Embryonic facial prominence (tissue), 1 donor: ENCODE measurements at regions not wholly inside any gene's neighbourhood (a gene's known extent, or its start where the extent isn't known, plus 50 kb on each side); places are given as distances from the start of the nearest gene placed in this dataset.

ENCODE experiments used
- DNase-seq: peaks from one replicate; pipeline ENCODE4 v3.0.0-alpha.2; 2016; ENCODE audit errors: extremely low spot score

DNA sequence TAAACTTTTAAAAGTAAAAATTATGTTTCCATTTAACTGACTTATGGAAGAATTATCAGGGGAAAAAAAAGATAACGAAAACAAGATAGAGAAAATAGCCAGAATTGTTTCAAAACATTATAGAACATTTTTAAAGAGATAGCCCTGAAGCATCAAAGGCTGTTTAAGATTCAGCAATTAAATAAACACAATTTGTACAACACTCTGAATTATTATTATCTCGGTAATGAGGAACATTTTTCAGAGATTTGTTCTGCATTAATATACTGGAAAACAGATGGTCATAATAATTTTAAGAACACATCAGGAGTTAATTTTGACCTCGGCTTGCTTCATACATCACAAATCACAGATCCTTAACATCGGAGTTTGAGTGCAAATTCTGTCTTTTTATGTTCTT is 643.8 kb downstream of the SORCS1 start:
- no peak for DNase-seq

DNA sequence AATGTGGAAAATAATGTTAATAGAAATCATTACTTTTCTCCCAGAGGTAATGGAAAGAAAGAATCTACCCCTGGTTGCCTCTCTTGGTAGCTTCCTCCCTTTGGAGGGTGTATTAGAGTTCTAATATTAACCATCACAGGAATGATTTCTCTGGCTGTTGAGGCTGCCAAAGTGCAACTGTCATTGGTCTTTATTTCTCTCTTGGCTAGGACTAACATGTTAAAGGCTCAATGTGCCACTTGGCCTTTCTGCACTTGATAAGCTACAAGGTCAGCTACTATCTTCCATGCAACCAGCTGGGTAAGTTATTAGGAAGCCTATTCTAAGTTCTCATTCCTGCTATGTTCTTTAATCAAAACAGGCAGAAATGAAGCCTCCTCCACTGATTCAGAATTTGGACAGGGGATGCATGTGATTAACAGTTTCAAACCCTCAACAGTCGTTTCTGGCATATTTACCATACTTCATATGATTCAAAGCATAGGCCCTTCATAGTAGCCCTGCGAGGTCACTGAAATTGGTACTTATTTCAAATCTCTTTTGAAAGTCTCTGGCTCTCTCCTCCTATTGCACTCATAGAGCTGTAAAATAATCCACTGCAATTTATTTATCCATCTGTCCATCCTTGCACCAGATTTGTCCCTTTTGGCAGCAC is 645.0 kb downstream of the SORCS1 start:
- no peak for DNase-seq

DNA sequence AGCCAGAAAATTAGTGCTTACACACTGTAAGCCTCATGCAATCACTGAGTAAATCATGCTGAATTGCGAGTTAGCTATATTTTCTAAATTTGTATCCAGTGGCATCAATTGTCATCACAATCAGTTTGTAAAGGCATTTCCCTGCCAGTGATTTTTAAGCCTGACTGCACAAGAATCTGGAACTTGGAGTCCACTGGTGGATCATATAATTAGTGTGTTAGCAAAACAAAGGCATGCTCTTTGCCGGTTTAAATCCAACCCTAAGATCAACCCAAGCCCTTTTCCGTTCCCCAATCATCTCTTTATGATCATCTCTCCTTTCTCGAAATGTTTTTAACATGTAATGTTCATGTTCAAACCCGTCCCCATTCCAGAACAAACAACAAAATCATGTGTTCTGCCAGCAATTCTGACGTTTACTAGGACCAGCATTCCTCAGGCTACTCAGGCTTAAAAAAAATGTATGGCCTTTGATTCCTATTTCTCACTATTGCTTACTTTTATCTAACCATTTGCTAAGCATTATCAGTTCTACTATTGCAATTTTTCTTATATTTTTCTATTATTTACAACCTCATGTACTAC is 649.2 kb downstream of the SORCS1 start:
- DNase-seq, result peak; percentile 7

DNA sequence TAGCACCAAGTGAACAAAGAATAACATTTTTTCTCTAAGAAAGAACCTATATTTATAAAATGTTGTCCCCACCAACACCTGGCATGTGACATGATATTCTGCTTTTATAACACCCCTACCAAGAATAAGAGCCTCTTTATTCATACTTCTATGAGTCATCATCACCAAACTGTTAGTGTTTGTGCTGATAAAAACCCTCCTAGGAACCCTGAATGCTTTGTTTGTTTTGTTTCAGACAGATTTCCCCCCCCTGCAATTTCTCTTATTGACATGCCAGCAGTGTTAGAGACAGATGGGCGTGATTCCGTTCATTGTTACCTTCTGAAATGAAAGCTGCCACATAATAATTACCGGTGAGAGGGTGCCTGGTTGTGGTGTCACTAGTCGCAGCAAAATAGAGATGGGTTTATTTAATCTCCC is 651.1 kb downstream of the SORCS1 start:
- no peak for DNase-seq

DNA sequence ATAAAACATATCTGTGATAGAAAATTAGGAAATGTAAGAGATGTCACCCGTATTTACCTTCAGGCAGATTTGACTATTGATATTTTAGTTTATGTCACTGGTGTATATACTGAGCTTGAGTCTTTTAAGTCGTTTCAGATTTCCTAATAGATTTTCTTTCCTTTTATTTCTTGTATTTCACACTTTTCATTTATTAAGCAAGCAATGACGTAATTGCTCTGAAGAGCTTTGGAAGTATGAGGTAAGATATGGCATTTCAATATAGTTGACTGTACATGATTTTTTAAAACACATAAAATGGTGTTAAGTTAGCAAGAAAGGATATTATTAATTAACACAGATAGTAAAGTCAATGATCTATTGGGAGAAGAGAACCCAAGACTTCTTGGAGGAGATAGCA is 652.6 kb downstream of the SORCS1 start:
- DNase-seq, result no peak

DNA sequence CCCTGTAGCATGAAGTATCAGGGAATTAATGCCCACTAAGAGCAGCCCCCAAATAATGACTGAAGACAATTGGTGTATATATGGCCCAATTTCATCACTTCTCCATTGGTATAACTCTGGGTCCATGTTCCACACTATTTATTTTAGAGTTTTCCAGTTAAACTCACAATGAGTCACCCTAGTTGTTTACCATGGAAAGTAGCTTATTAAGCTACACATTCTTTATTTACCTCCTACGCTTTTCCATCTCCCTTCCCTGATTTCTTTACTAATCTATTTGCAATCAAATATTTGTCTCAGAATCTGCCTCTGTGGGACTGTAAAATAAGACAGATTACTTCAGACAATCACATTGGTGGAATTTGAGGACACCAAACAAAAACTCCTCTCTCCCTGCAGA is 655.6 kb downstream of the SORCS1 start:
- DNase-seq, result no peak

DNA sequence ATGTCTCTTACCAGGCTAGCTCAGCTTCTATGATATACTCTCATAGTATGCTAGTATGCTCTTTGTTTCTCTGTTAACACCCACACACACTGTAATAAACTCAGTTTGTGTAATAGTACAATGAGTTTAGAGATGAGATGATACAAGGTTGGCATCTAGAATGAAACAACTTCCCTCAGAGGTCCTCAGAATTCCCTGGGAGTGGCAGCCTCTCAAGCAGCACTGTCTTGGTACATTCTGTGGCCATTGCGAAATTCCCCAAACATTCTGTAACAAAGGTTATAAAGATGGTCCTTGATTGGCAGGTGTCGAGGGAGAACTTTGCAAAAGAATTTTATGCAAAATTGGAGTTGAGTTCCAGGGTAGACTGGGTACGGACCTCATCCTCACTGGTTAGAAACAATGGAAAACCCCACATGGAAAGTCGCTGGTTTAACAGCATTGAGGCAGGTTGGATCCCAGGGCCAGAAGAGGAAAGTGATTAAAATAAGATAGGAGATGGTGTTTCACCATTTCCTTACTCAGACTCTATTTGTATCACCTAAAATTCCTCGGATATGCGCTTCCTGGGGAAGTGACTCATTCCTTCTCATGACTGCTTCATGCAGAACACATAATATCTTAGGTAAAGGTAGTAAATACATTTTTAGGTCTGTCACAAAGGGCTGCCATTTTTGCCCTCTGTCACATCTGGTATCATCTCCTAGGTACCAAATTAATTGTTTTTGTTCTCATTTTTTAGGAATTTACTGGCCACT is 657.8 kb downstream of the SORCS1 start:
- DNase-seq, result no peak

DNA sequence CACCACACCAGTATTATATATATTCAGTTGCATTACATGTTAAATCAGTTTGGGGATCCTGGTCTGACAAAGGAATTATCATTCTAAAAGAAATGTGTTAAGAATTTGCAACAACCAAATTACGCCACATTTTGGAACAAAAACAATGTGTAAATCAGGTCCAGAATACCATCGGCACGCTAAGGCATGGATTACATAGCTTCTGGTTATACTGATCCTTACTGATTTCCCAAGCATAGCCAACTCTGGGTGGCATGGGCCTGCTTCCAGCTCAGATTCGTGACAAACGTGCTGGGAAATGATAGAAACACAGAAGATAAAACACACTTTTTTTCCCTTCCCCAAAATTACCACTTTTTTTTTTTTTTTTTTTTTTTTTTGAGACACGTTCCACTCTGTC is 660.0 kb downstream of the SORCS1 start:
- no peak for DNase-seq

DNA sequence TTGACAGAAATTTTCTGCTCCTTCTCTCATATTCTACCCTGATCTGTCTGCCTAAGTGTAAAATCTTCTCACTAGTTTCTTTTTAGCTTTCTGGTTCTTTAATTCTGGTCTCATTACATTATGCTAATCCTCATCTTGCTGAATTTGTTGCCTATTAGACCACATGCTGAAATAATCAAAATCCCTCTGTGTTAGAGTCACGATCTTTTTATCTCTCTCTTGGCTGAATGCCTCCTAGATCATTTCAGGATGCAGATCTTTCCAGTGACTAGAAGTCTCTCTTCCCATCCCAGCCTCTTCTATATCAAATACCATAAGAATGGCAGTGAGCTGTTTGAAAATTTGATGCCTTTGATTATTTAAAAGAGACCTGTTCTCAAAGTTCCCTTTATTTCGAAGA is 661.9 kb downstream of the SORCS1 start:
- no peak for DNase-seq

DNA sequence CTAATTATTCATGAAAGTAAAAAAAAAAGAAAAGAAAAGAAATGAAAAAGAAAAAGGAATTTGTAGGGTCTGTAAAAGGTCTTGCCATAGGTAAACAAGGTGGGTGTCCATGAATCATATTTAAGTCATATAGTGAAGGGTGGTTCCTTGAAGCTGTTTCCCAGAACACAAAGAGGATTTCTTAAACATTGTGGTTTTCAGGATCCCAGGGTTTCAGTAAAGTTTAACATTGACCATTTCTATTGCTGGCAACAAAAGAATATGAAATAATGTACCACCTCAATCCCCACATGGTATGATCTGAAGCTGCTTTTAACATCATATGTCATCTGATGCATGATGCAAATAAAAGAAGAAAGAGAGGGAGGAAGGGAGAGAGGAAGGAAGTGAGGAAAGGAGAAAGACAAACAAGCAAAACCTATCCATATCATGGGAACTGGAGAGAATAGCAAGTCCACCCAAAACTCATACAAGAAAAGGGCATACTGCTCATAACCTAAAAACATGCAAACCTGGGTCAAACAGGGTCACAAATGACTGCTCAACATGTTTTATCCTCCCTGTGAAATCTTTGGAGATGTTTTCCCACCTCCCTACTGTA is 663.5 kb downstream of the SORCS1 start:
- no peak for DNase-seq

DNA sequence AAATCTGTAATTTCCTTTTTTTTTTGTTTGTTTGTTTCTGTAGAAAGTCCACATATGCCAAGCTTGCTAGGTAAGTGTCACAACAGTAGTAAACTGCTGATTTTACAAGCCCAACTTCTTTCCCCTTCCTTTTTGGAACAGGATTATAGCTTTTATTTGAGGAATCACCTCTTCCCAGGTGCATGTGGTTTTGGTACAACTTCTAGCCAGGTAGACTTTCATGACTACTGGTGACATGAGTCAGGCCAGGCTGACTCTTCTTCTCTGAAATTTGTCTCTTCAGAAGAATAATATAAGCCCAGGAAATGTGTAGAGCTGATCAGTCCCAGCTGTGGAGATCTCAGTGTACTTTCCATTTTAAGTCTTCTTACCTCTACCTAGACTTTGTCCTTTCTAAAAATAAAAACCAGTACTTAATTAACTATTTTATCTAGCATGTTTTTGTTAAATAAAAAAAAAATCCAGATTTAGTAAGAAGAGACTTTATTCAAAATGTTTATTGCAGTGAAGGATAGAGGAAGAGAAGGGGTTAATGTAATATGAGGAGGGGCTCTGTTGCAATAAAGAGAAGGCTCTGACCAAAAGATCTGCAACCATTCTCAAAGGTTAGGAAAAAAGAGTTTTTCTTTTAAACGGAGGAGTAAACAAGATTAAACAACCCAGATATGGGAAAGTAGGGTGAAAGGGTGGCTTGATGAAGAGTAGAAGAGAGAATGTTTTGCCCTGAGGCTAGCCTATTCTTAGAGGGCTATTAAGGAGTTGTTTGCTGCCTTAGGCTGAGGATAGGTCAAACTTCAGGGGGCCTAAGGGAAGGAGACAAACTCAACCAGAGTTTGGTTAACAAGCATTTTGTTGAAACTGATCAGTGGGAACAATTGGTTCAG is 664.2 kb downstream of the SORCS1 start:
- DNase-seq, result no peak

DNA sequence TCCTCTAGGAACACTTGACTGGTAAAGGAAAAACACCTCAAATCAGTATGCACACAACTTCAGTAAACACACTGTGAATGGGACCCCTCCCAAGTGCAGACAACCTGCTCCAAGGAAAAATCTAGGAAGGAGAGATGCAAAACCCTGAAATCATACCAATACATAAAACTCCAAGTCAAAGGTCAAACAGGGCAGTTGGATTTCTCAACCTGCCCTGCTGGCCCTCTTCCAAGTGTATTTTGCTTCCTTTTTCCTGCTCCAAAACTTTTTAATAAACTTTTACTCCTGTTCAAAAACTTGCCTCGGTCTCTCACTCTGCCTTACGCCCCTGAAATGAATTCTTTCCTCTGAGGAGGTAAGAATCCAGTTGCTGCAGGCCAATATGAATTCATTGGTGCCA is 665.1 kb downstream of the SORCS1 start:
- DNase-seq, result no peak

DNA sequence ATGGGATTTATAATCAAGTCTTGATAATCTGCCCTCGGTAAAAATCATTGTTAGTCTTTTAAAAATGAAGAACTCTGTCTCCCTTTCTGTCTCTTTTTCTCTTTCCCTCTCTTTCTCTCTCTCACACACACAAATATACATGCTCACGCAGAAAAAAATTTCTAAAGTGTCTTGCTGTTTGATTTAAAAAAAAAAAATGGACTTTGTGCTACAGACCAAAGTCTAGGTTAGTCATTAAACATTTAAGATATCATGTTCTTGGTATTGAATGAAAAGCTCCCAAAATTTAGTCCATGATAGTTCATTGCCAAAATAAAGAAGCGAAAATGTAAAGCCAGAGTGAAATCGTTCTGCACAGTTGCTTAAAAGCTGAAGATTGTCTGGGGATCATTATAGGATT is 665.8 kb downstream of the SORCS1 start:
- no peak for DNase-seq

DNA sequence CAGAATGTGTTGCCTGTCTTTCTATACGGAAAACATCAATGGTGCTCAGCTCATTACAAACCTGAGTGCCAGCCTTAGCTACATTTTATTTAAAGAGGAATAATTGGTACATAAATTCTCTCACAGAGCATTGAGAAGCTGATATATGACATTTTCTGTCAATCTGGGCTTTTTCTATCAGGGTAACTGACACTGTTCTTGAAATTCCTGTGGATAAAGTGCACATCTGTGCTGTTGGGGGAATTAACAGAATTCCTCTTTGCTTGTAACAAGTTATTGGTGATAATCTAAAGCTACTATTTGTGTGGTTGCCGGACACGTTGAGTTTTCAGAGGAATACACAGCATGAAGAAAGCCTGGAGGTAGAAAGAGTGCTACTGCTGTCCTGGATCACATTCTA is 668.6 kb downstream of the SORCS1 start:
- DNase-seq, result no peak

DNA sequence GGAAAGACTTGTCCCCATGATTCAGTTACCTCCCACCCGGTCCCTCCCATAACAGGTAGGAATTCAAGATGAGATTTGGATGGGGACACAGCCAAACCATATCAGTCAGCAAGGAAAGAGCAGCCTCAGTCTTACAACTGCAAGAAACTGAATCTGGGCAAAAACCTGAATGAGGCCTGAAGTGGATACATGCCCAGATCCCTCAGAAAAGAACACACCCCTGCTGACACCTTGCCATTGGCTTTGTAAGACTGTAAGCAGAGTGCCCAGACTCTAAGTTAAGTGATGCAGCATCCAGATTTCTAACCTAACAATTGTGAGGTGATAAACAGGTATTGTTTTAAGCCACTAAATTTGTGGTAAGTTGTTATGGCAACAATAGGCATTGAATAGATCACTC is 670.8 kb downstream of the SORCS1 start:
- DNase-seq, result no peak

DNA sequence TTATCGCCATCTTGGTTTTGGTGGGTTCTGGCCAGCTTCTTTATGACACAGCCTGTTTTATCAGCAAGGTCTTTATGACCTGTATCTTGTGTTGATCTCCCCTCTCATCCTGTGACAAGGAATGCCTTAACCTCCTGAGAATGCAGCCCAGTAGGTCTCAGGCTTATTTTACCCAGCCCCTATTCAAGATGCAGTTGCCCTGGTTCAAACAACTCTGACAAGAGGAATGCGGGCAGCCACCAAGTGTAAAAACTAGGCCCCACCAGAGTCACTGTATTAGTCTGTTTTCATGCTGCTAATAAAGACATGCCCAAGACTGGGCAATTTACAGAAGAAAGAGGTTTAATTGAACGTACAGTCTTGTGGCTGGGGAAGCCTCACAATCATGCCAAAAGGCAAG is 671.3 kb downstream of the SORCS1 start:
- DNase-seq, result no peak

DNA sequence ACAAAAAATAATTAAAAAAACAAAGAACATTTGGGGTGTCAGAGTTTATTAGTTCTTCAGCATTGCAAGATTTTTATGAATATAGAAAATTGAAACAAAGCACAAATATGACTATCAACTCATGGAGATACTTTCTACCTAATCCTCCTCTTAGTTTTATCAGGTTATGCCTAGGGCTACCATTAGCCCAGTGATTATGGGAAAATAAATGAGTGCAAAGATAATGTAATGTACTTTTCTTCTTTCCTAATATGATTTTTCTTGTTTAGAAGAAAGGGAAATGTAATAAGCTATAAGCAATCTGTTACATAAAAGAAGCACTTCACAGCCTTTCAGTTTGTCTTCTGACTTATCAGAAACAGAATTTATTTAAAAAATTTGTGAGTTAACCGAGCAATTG is 676.8 kb downstream of the SORCS1 start:
- no peak for DNase-seq

DNA sequence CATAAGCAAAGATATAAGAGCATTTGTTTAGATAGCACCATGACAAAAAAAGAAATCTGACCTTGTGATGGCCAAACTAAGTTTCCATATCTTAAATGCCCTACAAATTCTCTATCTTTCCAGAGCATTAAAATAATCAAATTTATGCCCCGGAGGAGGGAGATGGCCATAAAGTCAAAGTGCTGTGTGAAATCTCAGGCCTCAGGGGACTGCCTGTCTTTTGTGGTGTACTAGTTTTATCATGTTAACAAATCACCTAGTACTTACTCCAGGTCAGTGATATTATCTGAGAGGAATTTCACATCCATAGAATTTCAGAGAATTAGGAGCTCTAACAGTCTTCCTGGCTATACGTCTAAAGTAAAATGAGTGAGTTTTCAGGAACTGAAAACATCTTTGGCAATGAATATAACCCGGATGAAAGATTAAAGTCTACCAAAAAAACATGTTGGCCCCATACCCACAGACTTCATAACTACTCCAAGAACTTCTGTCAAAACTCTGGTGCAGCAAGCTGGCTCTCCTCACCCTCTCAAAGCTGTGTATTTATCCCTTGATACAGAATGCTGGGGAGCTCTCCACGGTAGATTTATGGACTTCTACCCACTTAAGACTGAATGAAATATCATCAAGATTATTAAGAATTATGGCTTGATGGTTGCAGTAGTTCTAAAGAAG is 682.8 kb downstream of the SORCS1 start:
- DNase-seq, result no peak

DNA sequence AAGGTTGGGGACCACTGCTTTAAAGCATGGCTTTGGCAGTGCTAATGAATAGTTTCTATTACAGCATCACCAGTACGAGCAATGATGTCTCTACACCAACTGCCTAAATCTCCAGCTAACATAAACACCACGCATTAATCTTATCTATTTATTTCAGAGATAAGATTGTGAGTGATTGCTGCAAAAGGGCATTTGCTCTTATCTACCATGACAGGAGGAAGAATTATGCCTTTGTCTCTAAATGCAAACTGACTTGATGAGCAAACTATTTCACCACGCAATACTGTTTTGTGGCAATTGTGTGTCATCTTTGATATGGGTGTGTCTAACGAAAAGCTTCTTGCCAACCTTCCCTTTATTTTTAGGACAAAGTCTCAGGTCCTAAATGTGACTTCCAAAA is 684.9 kb downstream of the SORCS1 start:
- DNase-seq, result no peak

DNA sequence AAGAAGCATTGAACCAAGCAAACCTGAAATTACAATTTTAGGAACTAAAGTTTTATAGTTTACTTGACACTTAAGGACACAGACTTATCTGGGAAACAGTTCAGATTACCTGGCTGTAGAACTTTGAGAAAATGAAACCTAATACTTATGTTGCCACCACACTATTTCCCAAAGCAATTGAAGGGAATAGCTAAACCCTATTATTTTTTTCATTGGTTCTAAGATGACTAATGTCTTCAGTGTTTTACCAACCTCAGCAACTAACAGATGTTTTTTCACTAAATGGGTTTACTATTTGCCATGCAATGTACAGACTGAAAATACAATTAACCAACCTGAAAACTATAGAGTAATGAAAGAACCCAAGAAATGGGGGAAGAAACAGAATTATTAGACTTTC is 689.6 kb downstream of the SORCS1 start:
- DNase-seq, result no peak

DNA sequence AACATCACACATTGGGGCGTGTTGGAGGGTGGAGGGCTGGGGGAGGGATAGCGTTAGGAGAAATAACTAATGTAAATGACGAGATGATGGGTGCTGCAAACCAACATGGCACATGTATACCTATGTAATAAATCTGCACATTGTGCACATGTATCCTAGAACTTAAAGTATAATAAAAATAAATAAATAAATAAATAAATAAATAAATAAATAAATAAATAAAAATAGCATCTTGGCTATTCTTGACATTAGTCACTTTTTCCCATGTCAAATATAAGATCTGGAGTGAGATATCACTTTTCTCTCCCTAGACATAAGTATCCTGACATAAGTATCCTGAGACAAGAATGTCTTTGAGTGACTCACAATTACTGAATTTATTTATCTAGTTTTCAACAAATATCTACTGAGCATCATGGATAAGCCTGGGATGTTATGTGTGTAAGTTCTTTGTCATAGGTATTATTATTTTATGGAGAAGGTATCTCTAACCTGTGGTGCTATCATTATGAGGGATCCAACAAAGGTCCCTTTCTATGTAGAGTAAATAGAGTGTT is 691.3 kb downstream of the SORCS1 start:
- DNase-seq, result no peak
